WTC11 (cell line): ENCODE measurements at regions not wholly inside any gene's neighbourhood (a gene's known extent, or its start where the extent isn't known, plus 50 kb on each side); places are given as distances from the start of the nearest gene placed in this dataset.

Source experiments
- CTCF ChIP-seq: fragments of 200-600 bp; IDR thresholded peaks from 2 replicates; pipeline ENCODE4 v1.8.0; 2022; ENCODE audit warnings: antibody characterized with exemption
- MYBL2 ChIP-seq: sonication (generic); formaldehyde crosslinking; IDR thresholded peaks from 2 replicates; pipeline ENCODE4 v1.8.1; 2023; ENCODE audit warnings: mild to moderate bottlenecking, moderate library complexity, missing genetic modification reagents
- TF ChIP-seq, protein P1 (sequence below): sonication (generic); formaldehyde crosslinking; IDR thresholded peaks from 2 replicates; pipeline ENCODE4 v1.8.1; 2022; ENCODE audit warnings: low read depth, mild to moderate bottlenecking, moderate library complexity, missing genetic modification reagents, borderline replicate concordance

GRCh38 chr7:98565103-98565502, 52.0 kb upstream of the NPTX2 start:
- TF ChIP-seq, protein P1, sequence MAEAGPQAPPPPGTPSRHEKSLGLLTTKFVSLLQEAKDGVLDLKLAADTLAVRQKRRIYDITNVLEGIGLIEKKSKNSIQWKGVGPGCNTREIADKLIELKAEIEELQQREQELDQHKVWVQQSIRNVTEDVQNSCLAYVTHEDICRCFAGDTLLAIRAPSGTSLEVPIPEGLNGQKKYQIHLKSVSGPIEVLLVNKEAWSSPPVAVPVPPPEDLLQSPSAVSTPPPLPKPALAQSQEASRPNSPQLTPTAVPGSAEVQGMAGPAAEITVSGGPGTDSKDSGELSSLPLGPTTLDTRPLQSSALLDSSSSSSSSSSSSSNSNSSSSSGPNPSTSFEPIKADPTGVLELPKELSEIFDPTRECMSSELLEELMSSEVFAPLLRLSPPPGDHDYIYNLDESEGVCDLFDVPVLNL (CRISPR knock-in tag) = no peak
- no peak for TF ChIP-seq MYBL2 (CRISPR knock-in tag)
- no peak for TF ChIP-seq CTCF
